Upper lobe of left lung (tissue), 4 donors: ENCODE measurements at regions not wholly inside any gene's neighbourhood (a gene's known extent, or its start where the extent isn't known, plus 50 kb on each side); places are given as distances from the start of the nearest gene placed in this dataset.

ENCODE experiments used
- CTCF ChIP-seq, 6 experiments: fragments of 450-650 bp in 4 of 6; fragments of 200-600 bp in 2 of 6; sonication (generic) in 2 of 6; IDR thresholded peaks; one replicate each; pipeline ENCODE4 v1.5.1; 2016 to 2019; ENCODE audit warnings: antibody characterized with exemption in 6 of 6
- EP300 ChIP-seq, 4 donors: sonication (generic); formaldehyde crosslinking; IDR thresholded peaks; one replicate each; pipeline ENCODE4 v1.5.1; 2017; ENCODE audit warnings: antibody characterized with exemption in 4 of 4, control low read depth in 2 of 4
- POLR2A ChIP-seq, 4 donors: fragments of 450-650 bp; IDR thresholded peaks; one replicate each; pipeline ENCODE4 v1.5.1; 2016 to 2017; ENCODE audit warnings: antibody characterized with exemption in 4 of 4, mild to moderate bottlenecking in 2 of 4
- POLR2AphosphoS5 ChIP-seq, 2 donors: sonication (generic); formaldehyde crosslinking; IDR thresholded peaks; one replicate each; pipeline ENCODE4 v1.5.1; 2017; ENCODE audit warnings: antibody characterized with exemption in 2 of 2

- TF ChIP-seq CTCF (IDR thresholded peaks at IDR 0.05) (no peak), EP300 (IDR thresholded peaks at IDR 0.05) (no peak), POLR2A (IDR thresholded peaks at IDR 0.05) (no peak), POLR2AphosphoS5 (IDR thresholded peaks at IDR 0.05) (no peak)
Measured at GRCh38 chr15:77762747-77763355, 130.1 kb upstream of the LINGO1 start.
